Inflammatory macrophage treated with lipopolysaccharide for 4 hours (primary cell): ENCODE measurements at regions not wholly inside any gene's neighbourhood (a gene's known extent, or its start where the extent isn't known, plus 50 kb on each side); places are given as distances from the start of the nearest gene placed in this dataset.
A peak's percentile ranks its signal among the peaks of the same experiment; 100 is the strongest.

Source experiments
- DNase-seq: peaks from one replicate; pipeline ENCODE4 v3.0.0-alpha.2; 2020

DNA sequence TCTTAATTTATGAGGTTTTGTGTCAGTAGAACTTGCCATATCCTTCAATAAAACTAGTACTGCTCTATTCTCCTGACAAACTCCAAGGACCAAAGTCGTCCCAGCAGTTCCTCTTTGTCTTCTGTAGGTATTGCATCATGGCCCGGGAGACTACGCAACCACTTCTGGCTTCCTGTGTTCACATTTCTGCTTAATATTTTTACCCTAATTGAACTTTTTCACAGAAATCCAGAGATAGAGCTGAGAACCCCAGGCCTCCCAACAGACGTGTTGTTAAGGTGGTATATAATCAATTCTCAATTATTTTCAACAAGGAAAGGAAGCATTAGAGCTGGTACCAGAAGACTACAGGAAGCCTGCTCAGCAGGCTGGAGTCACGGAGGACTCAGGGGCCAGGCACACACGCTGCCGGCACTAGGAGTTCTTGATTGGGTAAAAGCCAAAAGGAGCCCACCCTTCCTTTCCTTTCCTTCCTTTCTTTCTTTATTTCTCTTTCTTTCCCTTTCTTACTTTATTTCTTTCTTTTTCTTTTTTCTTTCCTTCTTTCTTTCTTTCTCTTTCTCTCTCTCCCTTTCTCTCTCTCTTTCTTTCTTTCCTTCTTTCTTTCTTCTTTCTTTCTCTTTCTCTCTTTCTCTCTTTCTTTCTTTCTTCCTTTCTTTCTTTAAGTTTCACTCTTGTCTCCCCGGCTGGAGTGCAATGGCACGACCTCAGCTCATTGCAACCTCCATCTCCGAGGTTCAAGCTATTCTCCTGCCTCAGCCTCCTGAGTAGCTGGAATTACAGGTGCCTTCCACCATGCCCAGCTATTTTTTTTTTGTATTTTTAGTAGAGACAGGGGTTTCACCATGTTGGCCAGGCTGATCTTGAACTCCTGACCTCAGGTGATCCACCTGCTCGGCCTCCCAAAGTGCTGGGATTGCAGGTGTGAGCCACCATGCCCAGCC is 173.7 kb downstream of the ZBTB18 start:
- DNase-seq = peak; percentile 92

DNA sequence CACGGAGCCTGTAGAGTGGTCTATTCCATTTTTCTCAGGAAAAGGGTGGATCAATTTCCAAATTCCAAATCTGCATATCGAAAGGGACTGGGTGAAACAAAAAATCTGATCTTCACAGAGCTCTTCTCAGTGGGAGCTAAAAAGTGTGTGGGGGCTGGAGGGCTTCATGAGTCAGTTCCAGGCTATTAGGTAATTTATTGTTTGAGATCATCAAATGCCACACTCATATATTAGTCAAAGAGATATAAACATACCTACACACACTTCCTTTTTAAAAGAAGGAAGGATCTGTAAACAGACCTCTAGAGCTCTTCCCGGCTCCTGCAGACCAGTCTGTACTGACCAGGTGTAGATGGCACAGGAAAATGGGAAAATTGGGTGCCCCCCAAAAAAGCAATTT is 175.4 kb downstream of the ZBTB18 start:
- DNase-seq = peak; percentile 81

DNA sequence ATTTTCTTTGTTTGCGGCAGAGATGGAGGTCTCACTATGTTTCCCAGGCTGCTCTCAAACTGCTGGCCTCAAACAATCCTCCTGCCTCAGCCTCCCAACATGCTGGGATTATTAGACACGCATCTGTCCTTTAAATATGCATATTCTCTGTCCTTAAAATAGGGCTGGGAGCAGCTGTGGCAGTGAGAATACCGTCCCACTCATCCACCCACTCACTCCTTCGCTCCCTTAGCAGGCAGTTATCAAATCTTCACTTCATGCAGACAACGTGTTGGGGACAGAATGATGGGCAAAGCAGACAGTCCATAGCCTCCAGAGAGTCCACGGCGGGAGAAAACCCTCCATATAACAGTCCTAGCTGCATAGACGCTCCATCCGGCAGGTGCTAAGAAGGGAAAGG is 179.4 kb downstream of the ZBTB18 start:
- no peak for DNase-seq

DNA sequence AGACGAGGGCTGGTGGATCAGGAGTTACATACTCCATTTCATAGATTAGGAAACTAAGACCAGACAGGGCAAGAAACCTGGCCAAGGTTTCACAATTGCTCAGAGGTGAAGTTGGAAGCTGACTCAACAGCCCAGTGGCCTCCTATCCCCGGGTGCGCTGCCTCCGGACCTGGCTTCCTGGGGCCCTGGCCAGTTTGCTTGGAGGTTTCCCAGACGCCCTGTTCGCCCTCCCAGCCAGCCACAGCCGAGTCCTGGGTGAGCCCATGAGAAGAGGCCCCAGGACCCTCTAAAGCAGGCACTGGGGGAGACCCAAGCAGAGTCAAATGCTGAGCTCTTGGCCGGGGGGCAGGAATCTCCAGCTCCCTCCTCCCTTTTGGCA is 180.1 kb downstream of the ZBTB18 start:
- DNase-seq = no peak

DNA sequence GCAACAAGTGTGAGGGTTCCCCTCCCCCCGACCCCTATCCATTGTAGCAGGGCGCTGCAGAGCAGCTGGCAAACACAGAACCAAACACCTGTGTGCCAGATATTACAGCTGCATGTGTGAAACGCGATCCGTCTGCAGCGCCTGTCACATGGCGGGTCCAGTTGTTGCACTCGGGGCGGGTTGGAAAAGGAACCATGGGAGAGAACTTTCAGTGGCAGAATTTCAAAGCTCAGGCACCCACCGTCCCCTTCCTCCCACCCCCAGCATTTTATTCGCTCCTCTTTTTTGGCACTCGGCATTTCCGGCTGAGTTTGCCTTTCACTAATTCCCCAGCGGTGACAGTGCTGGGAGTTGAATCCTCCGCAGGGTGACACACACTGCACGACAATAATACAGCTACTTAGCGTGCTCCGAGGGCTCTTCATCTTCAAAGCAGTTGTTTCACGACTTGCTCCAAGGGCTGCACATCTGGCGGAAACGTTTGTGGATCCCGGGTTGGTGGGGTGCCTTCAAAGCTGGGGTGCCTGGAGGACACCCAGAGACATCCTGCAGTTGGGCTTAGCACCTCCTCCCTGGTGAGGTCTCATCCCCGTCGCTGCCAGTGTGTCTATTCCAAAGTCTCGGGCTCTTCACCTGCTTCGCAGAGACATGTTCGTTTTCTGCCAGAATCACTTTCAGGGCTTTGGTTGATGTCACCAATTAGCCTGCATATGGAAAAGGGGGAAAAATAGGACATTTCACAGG is 180.7 kb downstream of the ZBTB18 start:
- no peak for DNase-seq

DNA sequence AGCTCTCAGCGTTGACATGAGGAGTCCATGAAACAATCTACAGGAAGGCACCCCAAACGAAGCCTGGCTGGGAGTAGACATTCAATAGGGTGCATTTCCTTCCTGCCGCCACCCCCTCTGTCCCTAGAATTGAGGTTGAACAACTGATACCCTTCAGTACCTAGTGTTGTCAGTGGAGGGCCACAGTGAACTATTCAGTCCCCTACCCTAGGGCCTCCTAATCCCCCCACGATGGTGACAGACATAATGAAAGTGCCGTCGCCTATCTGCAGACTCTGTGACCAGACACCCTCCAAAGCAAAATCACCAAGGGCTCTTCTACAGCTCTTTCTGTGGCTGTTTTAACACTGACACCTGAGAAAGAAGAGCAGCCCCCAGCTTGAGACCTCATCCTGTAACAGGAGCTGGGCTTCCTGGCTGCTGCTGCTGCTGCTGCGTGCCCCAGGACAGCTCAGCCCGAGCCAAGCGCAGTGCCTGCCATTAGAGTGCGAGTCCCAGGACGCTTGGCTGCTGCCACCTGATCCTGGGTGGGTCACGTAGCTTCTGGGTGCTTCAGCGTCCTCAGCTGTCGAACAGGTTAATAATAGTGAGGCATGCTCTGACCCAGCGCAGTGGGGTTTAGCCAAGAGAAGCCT is 183.0 kb downstream of the ZBTB18 start:
- no peak for DNase-seq

DNA sequence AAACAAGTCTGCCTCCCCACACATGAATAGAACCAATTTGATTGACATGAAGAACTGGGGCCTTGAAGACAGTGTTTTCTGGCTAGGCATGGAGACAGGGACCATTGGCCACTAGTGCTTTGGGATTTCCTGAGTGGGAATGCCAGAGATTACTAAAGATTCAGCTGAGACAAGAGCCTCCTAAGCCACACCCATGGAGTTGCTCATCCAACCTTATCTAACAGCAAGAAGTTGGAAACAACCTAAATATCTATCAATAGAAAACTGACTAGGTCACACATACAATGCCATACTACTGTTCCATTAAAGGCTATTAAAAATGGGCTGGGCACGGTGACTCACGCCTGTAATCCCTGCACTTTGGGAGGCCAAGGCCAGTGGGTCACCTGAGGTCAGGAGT is 184.1 kb downstream of the ZBTB18 start:
- peak; percentile 62 for DNase-seq

DNA sequence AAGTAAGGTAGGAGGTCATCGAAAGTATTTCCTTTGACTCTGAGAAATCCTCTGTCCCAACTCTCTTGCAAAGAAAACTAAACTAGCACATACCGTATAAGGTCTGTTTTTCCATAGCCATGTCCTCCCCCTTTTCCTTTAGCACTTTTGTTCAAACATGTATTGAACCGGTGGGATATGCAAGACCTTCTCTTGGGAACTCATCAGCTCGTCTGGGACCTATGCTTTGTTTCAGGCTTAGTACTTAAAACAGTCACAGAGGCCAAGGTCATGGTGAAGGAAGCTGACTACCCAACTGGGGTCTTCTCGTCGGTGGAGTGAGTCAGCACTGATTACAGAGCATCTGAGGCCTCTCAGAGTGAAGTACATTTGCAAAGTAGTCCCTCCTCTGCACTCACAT is 185.0 kb downstream of the ZBTB18 start:
- no peak for DNase-seq

DNA sequence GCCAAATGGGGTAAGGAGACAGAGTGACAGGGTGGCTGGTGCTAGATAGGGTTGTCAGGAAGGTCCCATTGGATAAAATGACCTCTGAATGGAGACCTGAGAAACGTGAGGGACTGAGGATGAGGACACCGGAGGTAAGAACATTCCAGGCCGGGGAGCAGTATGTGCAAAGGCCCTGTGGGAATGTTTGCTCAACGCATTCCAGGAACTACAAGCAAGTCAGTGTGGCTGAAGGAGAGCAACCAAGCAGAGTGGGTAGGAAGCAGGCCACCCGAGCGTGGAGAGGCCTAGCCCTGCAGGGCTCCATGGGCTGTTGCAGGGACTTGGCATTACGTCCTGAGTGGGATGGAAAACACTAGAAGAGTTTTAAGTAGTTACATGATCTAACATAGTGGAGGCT is 185.6 kb downstream of the ZBTB18 start:
- no peak for DNase-seq

DNA sequence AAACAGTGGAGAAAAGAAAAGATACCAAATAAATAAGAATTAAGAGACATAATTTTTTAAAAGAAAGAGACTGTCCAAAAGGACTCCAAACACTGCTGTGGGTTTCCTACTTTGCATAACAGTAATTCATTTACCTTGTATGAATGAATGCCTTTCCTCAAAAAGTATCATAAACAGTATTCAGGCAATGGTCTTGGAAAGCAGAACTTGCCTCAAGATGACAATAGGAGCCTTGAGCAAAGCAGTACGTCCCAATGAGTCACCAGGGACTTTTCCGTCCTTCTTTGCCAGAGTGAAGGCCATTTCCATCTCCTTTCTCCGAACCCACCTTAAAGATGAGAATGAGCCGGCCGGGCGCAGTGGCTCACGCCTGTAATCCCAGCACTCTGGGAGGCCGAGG is 186.4 kb downstream of the ZBTB18 start:
- DNase-seq = peak; percentile 89

DNA sequence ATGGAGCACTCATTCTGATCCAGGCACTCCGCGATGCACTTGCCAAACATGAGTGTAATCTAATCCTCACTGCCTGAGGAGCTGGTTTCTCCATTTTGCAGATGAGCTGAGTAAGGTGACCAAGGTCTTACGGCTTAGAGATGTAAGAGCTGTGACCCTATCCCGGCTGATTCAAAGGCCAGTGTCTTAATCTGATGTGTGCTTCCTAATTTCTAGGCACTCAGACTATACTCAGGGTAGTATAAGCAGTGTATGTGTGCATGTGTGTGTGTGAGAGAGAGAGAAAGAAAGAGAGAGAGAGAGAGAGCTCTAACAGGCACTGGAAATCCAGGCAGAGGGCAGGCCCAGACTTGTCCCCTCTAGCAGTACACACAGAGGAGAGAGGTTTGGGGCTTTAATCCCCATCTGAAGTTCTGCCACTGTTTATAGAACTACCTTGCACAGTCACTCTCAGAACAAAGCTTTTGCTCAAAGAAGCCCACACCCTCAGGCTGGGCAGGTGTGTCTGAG is 188.2 kb downstream of the ZBTB18 start:
- DNase-seq = no peak

DNA sequence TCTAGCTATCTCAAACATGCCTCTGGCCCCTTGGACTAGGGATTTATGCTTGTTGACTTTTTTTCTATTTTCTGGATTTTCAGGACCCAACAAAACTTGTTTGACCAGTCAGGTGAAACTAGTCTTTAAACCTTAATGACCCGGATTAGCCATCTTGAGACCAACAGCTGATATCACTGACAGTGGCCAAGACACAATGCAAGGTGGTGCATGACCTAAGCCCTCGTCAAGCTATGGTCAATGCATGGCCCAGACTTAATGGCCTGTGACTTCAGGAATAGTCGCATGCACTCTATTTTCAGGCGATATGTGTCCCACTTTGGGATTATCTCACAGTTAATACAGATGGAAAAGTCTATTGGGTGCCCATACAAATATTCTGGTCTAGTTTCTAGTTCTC is 190.4 kb downstream of the ZBTB18 start:
- DNase-seq = no peak

DNA sequence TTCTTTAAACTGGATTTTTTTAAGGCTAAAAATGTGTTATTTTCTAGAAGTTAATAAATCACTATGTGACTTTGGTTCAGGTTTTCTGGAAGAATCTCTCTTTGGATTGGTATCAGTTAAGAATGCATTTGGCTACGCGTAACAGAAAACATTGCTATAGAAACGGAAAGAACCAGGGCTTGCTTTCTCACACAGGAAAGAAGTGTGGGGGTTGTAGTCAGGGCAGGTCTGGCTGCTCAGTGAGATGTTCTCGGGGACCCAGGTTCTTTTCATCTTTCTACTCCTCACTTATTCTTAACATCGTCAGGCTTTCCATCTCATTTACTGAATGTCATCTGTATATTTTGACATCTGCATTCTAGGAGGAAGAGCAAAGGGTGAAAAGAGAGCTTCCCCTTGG is 191.4 kb downstream of the ZBTB18 start:
- no peak for DNase-seq

DNA sequence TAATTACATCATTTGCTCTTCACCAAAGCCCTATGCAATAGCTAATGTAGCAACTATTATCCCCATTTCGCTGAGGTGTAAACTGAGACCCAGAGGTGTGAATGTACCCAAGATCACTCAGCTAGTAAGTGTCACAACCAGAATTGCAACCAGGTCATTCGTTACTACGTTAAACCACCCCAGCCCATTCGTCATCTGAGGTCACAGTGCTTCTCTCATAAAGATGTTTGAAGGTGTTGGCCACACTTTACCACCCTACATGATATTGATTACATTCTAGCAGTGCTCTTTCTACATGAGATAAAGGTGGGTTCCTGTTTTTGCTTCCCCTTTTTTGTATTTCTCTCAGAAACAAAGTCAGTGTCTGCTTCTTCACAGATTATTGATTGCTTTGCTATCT is 195.3 kb downstream of the ZBTB18 start:
- DNase-seq = no peak

DNA sequence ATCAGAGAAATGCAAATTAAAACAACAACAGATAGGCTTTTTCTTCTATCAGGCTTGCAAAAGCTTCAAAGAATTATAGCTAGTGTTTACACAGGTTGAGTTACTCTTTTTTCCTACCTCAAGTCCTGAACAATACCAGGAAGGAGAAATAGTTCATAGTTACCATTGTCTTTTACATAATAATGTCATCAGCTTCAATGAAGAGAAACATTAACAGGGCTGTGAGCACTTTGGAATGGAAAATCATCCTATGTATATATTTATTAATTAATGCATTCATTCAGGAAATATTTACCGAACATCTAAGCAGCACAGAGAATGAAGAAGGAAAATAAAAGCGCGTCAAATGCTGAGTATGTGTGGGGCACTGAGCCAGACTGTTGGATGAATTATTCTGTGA is 197.3 kb downstream of the ZBTB18 start:
- no peak for DNase-seq

DNA sequence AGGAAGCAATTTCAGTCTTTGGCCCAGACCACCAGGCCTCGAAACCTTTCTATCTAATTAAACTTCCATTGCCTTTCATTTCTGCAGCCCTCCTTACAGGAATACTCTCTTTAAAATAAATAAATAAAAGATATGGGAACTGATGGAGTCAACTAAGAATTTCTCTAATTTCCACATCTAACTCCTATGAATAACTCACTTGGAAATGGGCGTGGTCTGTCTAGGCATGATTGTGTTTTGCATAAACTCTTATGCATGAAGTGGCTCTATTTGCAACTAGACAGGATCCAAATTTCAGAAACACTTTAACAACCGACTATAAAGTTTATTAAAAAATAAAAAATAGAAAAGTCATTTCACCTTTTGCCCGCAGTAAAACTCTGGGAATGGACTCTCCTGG is 199.5 kb downstream of the ADSS2 start:
- DNase-seq = peak; percentile 86

DNA sequence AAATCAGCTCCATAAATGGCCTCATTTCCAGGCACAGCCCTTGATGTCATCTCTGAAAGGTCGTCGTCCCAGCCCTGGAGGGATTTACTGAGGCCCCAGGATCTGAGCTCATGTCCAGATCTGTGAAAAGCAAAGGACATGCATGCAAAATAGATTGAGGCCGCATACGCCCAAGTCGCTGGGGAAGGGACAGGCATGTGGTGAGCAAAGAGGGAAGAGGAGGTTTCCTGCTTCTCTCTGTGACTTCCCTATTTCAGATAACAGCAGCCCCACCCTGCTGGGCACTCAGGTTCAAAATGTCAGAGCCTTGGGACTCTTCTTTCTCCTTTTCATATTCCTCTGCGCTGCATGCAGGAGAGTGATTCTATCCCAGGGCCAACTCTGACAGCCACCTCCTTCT is 197.2 kb downstream of the ADSS2 start:
- peak; percentile 94 for DNase-seq

DNA sequence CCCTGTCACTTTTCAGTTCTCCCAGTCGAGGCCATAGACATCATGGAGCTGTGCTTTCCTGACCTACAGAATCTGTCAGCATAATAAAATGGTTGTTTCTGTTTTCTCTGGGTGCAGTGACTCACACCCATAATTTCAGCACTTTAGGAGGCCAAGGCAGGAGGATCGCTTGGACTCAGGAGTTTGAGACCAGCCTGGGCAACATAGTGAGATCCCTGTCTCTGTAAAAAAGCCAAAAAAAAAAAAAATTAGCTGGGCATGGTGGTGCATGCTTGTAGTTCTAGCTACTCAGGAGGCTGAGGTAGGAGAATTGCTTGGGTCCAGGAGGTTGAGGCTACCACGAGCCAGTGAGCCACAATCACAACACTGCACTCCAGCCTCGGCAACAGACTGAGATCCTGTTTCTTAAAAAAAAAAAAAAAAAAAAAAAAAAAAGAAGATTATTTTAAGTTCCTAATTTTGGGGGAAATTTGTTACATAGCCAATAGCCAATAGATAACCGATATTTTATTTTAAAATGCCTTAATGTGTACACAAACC is 196.2 kb downstream of the ADSS2 start:
- no peak for DNase-seq

DNA sequence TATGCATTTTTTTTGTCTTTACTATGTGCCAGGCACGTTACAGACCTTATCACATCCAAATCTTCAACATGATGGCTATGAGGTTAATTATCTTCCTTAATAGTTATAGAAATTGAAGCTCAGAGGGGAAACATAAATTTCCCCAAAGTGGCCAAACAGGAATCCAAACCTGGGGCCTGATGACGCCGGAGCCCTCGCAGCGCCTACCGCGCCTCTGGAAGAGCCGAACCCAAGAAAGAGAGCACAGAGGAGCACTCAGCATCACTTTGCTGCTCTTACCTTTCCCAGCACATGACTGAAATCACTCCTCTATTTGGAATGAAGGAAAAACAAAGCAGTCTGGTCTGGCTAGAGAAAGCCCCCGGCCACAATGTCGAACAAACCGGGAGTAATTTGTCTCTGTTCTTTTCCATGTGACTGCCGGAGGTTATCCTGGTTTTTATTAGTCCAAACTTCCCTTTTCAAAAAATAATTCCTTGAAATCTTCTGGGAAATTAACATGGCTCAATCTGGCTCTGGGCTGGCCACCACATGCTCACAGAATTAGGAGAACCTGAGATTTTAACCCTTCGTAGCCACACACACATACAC is 195.5 kb downstream of the ADSS2 start:
- no peak for DNase-seq

DNA sequence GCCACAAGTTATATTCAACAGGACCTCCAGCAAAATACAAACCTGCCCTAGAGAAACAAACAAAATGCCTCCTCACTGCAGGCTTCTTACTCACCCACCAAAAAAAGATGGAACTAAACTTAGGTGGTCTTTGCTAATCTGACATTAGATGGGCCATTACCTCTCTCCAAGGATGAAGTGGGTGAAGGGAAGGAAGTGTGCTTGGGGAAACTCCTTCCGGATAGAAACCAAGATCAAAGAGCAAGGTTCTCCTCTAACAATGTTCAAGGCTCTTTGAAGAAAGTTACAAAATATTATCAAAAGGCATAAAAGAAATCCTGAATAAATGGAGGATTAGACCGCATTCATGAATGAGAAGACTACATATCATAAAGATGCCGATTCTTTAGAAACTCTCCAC is 187.5 kb downstream of the ADSS2 start:
- DNase-seq = no peak

DNA sequence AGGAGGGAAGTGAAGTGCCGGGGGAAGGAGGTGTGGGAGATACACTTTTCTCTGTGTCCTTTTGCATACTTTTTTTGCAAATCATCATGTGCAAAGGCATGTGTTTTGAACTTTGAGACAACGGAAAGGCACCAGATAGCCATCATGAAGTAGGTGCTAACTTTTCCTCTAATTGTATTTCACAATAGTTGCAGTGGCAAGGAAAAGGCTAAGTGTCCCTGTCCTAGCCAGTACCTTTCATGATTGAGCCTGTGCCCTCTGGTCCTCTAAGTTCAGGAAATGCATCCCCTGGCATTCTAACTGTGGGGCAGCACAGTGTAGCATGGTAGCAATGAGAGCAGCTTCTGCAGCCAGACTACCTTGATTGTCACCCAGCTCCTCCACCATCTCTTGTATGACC is 186.2 kb downstream of the ADSS2 start:
- no peak for DNase-seq

DNA sequence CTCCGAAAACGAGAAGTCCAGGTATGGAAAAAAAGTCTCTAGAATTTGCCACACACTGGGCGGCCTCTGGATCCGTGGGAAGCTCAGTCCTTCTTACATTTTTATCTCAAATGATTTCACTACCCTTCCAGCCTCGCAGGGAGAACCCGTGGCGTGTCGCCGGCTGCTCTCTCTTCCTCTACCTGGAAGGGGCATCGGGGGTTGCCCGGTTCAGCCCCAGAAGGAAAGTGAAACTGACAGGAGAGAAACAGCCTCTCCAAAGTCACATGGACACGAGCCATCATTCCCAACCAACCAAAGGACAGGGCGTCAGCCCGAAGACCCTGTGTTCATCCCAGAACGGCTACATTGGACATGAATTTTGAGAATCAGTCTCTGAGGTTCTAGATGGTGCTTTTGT is 182.5 kb downstream of the ADSS2 start:
- peak; percentile 10 for DNase-seq

DNA sequence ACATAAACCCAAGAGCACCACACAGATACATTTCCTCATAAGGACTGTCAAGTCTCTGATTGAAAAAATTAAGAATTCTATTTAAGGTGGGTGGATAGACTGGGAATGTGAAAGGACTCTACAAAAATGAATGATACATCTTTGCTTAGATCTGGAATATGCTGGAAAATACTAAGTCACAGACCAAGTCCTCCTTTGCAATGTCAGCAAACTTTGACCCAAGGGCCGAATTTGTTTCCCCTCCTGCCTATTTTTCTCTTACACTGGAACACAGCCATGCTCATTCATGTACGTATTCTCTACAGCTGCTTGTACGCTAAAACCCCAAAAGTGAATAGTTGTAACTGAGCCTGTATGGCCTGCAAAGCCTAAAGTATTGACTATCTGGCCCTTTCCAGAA is 180.7 kb downstream of the ADSS2 start:
- DNase-seq = no peak
